ENCODE measurements at regions not wholly inside any gene's neighbourhood (a gene's known extent, or its start where the extent isn't known, plus 50 kb on each side); places are given as distances from the start of the nearest gene placed in this dataset.

- TF ChIP-seq CTCF (IDR thresholded peaks at IDR 0.05), result no peak
- TF ChIP-seq EZH2 (IDR thresholded peaks at IDR 0.05), result no peak
- no peak for TF ChIP-seq EZH2phosphoT487 (IDR thresholded peaks at IDR 0.05)
Measured at GRCh38 chr18:41818381-41819355, 136.4 kb upstream of the PIK3C3 start.
